BJ (cell line): ENCODE measurements at regions not wholly inside any gene's neighbourhood (a gene's known extent, or its start where the extent isn't known, plus 50 kb on each side); places are given as distances from the start of the nearest gene placed in this dataset.

Experiments used
- CTCF ChIA-PET: fragments of 350-600 bp; formaldehyde crosslinking; extraction: SDS; loops from one replicate; lab custom pipeline; 2021; ENCODE audit warnings: antibody characterized with exemption, inconsistent platforms; lab: Yijun Ruan, JAX
- POLR2A ChIA-PET: fragments of 300-600 bp; sonication (Branson Sonifier 250); formaldehyde crosslinking; extraction: SDS; loops from one replicate; lab custom pipeline; 2021; ENCODE audit warnings: antibody characterized with exemption; lab: Charles Lee
- DNase-seq: peaks from one replicate; pipeline ENCODE4 v3.0.0-alpha.2; 2011; ENCODE audit warnings: low read depth
- H3K27me3 ChIP-seq: 2 replicates; pipeline ENCODE4 v1.6.0; 2011; ENCODE audit warnings: low read length; ENCODE audit not compliant: control insufficient read depth, insufficient read depth
- H3K36me3 ChIP-seq: 2 replicates; pipeline ENCODE4 v1.5.1; 2011; ENCODE audit warnings: low read length; ENCODE audit not compliant: control insufficient read depth, insufficient read depth
- H3K4me3 ChIP-seq: 2 replicates; pipeline ENCODE4 v1.5.1; 2011; ENCODE audit warnings: low read depth, mild to moderate bottlenecking, control low read depth, low read length
- TF ChIP-seq, protein P1 (sequence below): IDR thresholded peaks from 2 replicates; pipeline ENCODE4 v1.5.1; 2011; ENCODE audit warnings: low read depth, mild to moderate bottlenecking, control low read depth, inconsistent platforms, low read length, moderate library complexity; ENCODE audit not compliant: insufficient read depth

DNA sequence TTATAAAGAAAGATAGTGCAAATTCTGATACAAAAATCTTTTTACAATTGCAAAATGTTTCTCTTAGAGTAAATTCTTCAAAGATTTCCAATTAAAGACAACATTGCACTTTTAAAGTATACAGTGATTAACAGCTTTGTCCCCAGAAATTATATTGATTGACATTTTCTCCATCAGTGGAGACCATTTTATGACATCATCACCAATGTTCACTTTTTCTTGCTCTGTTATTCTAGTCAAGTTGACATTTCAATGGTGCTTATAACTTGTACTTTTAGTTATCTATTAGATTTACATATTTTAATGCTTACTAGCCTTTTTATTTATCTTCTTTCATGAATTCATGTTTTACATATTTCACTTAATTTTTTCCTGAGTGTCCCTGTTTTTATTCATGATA lies 524.8 kb downstream of the HAO1 start:
- ChIA-PET POLR2A (no interaction called here), CTCF (no interaction called here)
- TF ChIP-seq, protein P1, sequence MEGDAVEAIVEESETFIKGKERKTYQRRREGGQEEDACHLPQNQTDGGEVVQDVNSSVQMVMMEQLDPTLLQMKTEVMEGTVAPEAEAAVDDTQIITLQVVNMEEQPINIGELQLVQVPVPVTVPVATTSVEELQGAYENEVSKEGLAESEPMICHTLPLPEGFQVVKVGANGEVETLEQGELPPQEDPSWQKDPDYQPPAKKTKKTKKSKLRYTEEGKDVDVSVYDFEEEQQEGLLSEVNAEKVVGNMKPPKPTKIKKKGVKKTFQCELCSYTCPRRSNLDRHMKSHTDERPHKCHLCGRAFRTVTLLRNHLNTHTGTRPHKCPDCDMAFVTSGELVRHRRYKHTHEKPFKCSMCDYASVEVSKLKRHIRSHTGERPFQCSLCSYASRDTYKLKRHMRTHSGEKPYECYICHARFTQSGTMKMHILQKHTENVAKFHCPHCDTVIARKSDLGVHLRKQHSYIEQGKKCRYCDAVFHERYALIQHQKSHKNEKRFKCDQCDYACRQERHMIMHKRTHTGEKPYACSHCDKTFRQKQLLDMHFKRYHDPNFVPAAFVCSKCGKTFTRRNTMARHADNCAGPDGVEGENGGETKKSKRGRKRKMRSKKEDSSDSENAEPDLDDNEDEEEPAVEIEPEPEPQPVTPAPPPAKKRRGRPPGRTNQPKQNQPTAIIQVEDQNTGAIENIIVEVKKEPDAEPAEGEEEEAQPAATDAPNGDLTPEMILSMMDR = no peak
- no peaks in the 10 kb centered on the region for H3K36me3 ChIP-seq
- no peaks in the 10 kb centered on the region for H3K27me3 ChIP-seq
- DNase-seq = no peak
- no peak overlapping the region for H3K4me3 ChIP-seq

DNA sequence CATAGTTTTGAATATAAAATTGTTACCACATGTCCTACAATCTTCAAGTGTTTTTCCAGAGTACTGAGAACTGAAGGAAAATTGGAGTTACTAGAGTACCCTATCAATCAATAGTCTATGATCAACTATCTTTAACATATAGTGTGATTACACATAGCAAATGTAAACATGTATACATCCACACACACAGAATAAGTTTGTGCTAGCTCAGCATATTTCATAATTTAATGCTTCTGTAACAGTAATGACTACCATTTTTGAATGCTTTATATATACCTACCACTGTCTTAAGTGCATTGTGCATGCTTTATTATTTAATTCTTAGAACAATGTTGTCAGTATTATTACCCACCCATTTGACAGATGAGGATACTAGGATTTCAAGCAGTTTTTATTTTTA lies 523.9 kb downstream of the HAO1 start:
- H3K36me3 ChIP-seq = no peaks in the 10 kb centered on the region
- H3K27me3 ChIP-seq = no peaks in the 10 kb centered on the region
- POLR2A ChIA-PET = no interaction called here
- TF ChIP-seq, protein P1 = no peak
- no peak overlapping the region for H3K4me3 ChIP-seq
- CTCF ChIA-PET = no interaction called here
- no peak for DNase-seq

DNA sequence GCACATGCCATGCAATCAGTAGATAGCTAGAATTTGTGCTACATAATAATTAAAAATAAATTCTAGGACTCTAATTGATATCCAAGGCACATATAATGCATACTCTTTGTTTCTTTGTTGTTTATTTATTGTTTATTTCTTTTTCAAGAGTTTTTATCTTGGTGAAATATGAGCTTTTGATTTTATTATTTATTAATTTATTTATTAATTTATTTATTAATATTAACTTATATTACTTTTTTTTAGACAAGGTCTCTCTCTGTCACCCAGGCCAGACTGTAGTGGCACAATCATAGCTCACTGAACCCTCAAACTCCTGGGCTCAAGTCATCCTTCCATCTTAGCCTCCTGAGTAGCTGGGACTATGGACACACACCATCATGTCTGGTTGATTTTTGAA lies 519.9 kb downstream of the HAO1 start:
- Histone ChIP-seq H3K27me3 (no peaks in the 10 kb centered on the region), H3K36me3 (no peaks in the 10 kb centered on the region), H3K4me3 (no peak overlapping the region)
- DNase-seq = no peak
- ChIA-PET POLR2A (no interaction called here), CTCF (no interaction called here)
- TF ChIP-seq, protein P1 = no peak

GRCh38 chr20:7426890-7427496 lies 513.3 kb downstream of the HAO1 start:
- Histone ChIP-seq H3K36me3 (no peaks in the 10 kb centered on the region), H3K4me3 (no peak overlapping the region), H3K27me3 (no peaks in the 10 kb centered on the region)
- POLR2A ChIA-PET = no interaction called here
- TF ChIP-seq, protein P1 = no peak
- CTCF ChIA-PET = interaction anchor here (1.3 kb wide), 1 partner anchor 1162 kb away, joined by 3 read pairs; no protein-coding TSS in a partner anchor
- DNase-seq = no peak

- TF ChIP-seq, protein P1 = no peak
- Histone ChIP-seq H3K4me3 (no peak overlapping the region), H3K36me3 (no peaks in the 10 kb centered on the region), H3K27me3 (no peaks in the 10 kb centered on the region)
- POLR2A ChIA-PET = no interaction called here
- DNase-seq = no peak
- CTCF ChIA-PET = no interaction called here
These were observed 511.3 kb downstream of the HAO1 start for GRCh38 chr20:7428946-7429345.
